ENCODE measurements at regions not wholly inside any gene's neighbourhood (a gene's known extent, or its start where the extent isn't known, plus 50 kb on each side); places are given as distances from the start of the nearest gene placed in this dataset.

DNA sequence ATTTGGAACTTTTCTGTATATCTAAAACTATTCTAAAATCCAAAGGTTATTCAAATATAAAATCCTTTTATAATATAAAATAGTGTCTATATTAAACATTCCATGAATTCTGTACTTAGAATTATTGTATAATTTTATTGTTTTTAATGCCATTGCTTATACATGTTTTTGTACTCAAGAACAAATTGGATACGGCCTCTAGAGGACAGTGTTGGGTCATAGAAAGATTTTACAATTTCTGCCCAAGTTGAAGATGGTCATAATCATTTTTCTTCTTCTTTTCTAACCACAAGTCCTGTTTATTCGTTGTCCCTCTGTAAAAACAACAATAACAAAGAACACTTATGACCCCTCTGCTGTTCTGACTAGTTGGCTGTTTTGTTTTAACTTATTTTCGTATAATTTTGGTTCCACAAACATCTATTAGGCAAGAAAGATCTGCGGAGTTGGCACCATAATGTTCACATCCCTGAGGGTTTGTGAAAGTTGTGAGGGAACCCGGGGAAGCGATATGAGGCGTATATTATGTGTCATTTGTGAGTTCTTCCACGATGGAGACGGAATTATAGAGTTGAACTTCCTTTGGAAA lies 75.7 kb upstream of the KIF26B start:
- TF ChIP-seq GATA2 (IDR thresholded peaks at IDR 0.05; ENCODE audit: low read depth, low read length): no peak
- TF ChIP-seq GATA3 (IDR thresholded peaks at IDR 0.05; ENCODE audit: low read depth, low read length): no peak
